ENCODE measurements at regions not wholly inside any gene's neighbourhood (a gene's known extent, or its start where the extent isn't known, plus 50 kb on each side); places are given as distances from the start of the nearest gene placed in this dataset.

DNA sequence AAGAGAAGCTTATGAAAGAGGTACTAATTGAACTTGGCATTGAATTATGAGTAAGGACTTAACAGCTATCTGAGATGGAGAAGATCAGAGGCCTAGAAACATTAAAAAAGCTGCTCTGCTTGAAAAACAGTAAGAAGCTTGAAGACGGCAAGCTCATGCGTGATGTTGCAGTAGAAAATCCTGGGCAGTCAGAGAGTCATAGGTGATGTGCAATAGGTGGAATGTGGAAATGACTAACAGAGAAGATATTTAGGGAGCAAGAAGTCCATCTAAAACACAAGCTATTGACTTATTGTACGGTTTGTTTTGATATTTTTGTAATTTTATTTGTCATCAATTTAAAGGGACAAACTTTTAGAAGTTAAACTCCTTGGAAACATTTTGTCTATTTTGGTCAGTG is 1101.4 kb downstream of the ROBO2 start (continued):
- no peak for TF ChIP-seq ZNF749 (CRISPR knock-in tag; IDR thresholded peaks at IDR 0.05; ENCODE audit: borderline replicate concordance)

GRCh38 chr3:78143000-78143399 is 1103.1 kb downstream of the ROBO2 start:
- ChIA-PET CTCF (ENCODE audit: low intra/inter-chr PET ratio, low total read pairs) (no interaction called here), POLR2A (no interaction called here)
- DNase-seq (ENCODE audit: low spot score) (no peak), ATAC-seq (no peak), FAIRE-seq (no peak)
- Histone ChIP-seq H3K9me3 (ENCODE audit: low read length) (no peaks in the 10 kb centered on the region), H3K4me3 (replicated peaks in 1 of 3; ENCODE audit: insufficient read depth in 1 of 3, low read depth in 2 of 3, low read length in 3 of 3) (no peak overlapping the region), H3K4me2 (ENCODE audit: low read depth, low read length) (no peak overlapping the region), H3K27ac (ENCODE audit: extremely low read length, insufficient read depth, low read length) (no peak overlapping the region), H3K36me3 (replicated peaks in 1 of 2; ENCODE audit: control insufficient read depth in 1 of 2, insufficient read depth in 2 of 2, low read length in 2 of 2) (no peaks in the 10 kb centered on the region), H3K79me2 (ENCODE audit: insufficient read depth, low read length) (no peaks in the 10 kb centered on the region), H3K27me3 (ENCODE audit: control insufficient read depth in 1 of 2, insufficient read depth in 2 of 2, low read length in 2 of 2) (no peaks in the 10 kb centered on the region), H4K20me1 (ENCODE audit: insufficient read depth, low read length) (no peaks in the 10 kb centered on the region), H3K4me1 (ENCODE audit: insufficient read depth, low read length) (no peaks in the 10 kb centered on the region), H2AFZ (ENCODE audit: low read length) (no peak overlapping the region), H3K9ac (ENCODE audit: insufficient read depth, low read depth, low read length) (no peak overlapping the region)
- in situ Hi-C loops (cut with HindIII; ENCODE audit: extremely low pct_ligation_motif_present, low pct_unique_long_range_greater_than_20kb) (no loop called here), intact Hi-C loops (cut with micrococcal nuclease; ENCODE audit: unreplicated experiment) (no loop called here)
- no TSS peak for BruUV-seq (replicated peaks)
- 45% methylated on average over 1 of the region's 1 CpG for WGBS (ENCODE audit: low lambda C conversion rate)
- TF ChIP-seq DBP (CRISPR knock-in tag; IDR thresholded peaks at IDR 0.05; ENCODE audit: not compliant biosample characterization) (no peak), FOXA1 (IDR thresholded peaks at IDR 0.05) (no peak), FOXA1 (CRISPR knock-in tag; IDR thresholded peaks at IDR 0.05) (no peak), NONO (IDR thresholded peaks at IDR 0.05) (no peak), NONO (CRISPR knock-in tag; conservative IDR thresholded peaks at IDR 0.05) (no peak), HOXA5 (CRISPR knock-in tag; IDR thresholded peaks at IDR 0.05) (no peak), GABPB1 (CRISPR knock-in tag; IDR thresholded peaks at IDR 0.05) (no peak), POGZ (CRISPR knock-in tag; IDR thresholded peaks at IDR 0.05) (no peak), NFRKB (IDR thresholded peaks at IDR 0.05) (no peak), NCOA5 (CRISPR knock-in tag; IDR thresholded peaks at IDR 0.05) (no peak), ZMYM4 (CRISPR knock-in tag; IDR thresholded peaks at IDR 0.05) (no peak), ZNF704 (CRISPR knock-in tag; IDR thresholded peaks at IDR 0.05; ENCODE audit: borderline replicate concordance) (no peak), XBP1 (CRISPR knock-in tag; IDR thresholded peaks at IDR 0.05) (no peak), PTBP1 (IDR thresholded peaks at IDR 0.05; ENCODE audit: low read depth, low read length, poor library complexity, severe bottlenecking) (no peak), SP2 (CRISPR knock-in tag; IDR thresholded peaks at IDR 0.05) (no peak), ZFYVE20 (CRISPR knock-in tag; IDR thresholded peaks at IDR 0.05; ENCODE audit: borderline replicate concordance, low read depth) (no peak), TSC22D2 (CRISPR knock-in tag; IDR thresholded peaks at IDR 0.05; ENCODE audit: borderline replicate concordance) (no peak), ELF3 (CRISPR knock-in tag; IDR thresholded peaks at IDR 0.05) (no peak), POGK (CRISPR knock-in tag; conservative IDR thresholded peaks at IDR 0.05) (no peak)
